GM18498 (cell line): ENCODE measurements at regions not wholly inside any gene's neighbourhood (a gene's known extent, or its start where the extent isn't known, plus 50 kb on each side); places are given as distances from the start of the nearest gene placed in this dataset.

Experiments
- ATAC-seq: cut with Tn5 transposase; IDR thresholded peaks from one replicate; pipeline ENCODE4 v1.9.1; 2021; ENCODE audit warnings: mild to moderate bottlenecking, moderate library complexity; ENCODE audit not compliant: unreplicated experiment

DNA sequence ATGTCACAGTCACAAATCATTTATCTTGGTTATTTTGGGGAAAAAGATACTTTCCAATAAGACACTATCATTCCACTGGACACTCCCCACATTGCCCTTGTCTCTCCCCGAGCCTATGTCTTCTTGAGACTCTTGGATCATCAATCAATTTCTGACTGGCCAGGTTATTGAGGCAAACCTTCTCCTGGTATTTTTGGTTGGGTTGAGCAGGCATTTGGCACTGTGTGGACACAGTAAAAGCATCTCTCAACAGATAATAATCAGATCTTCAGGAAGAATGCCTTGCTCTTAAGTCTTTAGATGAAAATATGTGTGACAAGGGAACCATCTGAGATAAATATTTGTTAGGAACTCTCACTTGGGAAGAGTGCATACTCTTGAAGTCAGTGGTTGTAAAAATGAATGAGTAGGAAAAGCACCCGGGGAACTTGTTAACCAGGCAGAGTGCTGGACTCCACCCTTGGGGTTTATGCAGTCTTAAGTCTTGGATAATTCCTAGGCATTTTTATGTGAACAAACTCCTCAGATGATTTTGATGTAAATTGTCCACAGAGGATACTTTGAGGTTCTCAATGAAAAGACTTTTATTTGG, 223.8 kb upstream of the CLINT1 start:
- ATAC-seq = no peak

DNA sequence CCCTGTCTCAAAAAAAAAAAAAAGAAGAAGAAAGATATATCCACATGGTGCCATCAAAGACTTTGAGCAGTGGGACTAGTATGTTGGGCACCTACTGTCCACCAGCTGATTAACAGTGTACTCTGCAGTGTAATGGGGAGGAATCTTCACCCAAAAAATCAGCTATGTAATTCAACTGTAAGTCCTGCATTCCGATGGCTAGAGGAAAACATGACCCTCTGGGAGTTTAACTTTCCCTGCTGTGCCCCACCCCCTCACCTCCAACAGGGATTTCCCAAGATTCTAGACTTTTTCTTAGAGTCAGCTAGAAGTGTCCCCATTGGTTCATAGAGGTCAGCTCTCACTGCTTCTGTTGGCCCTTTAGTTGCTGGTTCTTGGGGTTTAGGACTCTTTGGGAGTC, 221.2 kb upstream of the CLINT1 start:
- ATAC-seq = no peak

DNA sequence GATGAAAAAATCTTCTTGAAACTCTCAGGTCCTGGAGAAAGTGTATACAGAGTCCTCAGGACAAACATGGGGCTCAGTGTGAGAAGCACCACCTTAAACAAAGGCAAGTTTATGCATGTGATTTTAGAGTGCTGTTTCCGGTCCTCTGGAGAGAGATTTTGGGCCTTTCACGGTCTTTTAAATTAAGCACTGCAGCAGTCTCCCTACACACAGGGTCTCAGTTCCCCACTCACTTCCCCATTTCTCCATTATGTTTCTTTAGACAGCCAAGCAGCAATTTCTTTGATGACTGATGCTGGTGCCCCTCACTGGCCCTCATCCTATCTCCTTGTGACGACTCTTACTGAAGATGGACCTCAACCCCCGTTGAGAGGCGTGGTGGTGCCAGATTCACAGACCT, 220.2 kb upstream of the CLINT1 start:
- no peak for ATAC-seq

DNA sequence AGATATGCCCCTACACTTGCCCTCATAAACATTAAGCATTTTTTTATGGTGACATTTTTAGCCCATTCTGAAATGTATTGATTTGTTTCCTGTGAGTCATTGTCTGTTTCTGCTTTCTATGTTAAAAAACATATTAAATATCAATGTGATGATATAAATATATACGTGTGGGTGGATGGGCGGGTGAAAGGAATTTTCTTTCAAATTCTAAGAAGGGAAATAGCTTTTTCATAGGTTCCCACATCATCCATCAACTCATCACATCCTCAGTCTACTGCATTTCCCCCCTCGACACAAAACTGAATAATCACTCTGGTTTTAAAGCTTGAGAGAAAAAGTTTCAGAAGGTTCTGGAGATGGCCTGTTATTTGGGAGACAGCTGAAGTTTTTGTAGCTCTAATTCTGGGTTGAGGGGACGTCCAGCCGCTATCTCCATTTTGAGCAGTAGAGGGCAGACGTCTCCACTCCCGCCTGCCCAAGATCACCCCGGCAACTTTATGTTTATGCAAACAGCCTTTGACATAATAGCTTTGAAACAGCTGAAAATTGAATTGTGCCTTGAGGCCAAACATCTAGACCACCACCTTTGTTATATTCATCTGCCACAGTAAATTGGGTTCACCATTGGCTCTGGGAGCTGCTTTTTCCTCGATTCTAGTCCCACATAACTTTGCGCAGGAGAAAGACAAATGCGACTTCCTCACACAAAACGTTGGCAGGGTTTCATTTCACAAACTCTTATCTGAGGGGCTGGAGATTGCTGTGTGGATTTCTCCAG, 216.2 kb upstream of the CLINT1 start:
- peak; percentile 77 for ATAC-seq

GRCh38 chr5:158074597-158074991, 215.6 kb upstream of the CLINT1 start:
- no peak for ATAC-seq

DNA sequence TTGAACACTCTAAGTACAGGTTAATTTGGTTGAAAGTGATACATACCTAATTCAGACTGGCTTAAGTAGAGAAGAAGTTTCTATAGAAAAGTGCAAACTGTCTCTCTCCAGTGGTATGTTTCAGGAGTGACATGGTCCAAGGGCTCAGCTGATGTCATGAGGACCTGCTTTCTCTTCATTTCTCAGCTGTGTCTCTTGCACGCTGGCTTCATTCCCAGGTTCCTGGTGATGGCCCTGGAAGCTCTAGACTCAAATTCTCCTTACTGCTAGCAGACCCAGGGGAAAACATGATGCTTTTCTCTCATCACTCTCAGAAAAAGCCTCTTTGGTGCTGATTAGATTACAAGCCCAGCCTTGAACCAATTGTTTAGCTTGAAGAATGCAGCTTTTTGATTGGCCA, 211.9 kb upstream of the CLINT1 start:
- no peak for ATAC-seq

DNA sequence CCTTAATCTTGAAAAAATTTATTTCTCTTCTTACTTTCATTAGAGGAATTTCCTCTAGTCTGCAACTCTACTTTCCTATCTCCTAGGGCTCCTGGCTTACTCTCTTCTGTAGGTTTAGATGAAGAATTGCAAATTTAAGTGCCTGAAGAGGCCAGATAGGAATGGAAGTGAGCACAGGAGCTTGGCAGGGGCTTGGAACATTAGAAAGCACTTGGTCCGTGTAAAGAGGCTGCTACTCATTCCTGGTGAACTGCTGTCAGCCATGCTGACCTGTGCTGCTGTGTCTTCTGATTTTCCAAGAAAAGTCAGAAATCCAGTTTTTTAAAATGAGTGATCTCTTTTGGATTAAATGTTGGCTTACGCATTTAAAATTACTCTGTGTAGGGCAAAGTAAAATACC, 210.9 kb upstream of the CLINT1 start:
- ATAC-seq = no peak

DNA sequence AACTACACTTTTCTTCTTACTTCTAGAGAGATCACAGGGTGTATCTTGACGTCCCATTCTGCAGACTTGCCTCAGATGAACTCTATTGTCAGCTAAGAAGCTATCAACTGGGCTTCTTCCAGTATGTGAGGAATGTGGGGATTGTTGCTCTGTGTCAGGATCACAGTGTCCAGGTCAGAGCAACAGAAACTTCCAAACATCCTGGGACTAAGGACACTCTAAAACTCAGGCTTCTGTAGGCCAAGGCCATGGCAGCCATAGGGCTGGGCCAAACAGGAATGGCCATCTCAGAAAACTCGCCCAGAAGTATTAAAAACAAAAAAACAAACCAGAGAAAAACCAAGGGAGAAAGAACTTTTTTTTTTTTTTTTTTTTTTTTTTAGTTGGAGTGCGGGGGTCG, 210.0 kb upstream of the CLINT1 start:
- no peak for ATAC-seq

- no peak for ATAC-seq
Measured at GRCh38 chr5:158066076-158066475, 207.1 kb upstream of the CLINT1 start.

DNA sequence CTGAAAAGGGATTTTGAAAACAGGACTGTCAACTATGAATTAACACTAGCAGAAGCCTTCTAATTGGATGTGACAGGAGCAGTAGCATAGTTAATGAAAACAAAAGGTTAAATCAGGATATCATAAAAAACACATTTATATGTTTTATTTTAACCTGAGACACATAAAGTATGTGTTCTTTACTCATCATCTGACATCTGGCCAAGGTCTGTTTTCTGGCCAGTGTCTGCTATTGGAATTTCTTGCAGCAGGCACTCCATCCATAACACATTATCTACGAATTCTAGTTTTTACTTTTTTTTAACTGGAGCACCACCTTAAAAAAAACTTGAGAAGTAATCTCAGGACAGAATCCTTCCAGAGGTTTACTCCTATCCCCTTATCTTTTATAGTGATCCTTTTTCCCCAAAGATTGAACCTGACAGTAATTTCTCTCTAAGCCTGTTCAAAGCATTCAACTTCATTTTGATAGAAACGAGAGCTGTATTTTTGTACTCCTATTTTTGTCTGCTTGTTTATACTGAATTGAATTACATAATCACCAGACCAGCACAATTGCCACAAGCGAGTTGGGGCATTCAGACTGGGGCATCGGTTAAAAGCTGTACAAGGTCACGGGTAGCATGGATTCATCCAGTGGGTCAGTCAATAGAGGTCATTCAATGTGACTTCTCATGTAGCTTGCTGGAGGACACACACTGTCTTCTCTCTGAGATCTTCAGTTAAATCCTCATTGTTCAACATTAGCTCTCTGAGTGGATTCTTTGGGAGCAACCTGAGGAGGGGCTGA, 205.6 kb upstream of the CLINT1 start:
- no peak for ATAC-seq

GRCh38 chr5:158063052-158063451, 204.1 kb upstream of the CLINT1 start:
- ATAC-seq = no peak

DNA sequence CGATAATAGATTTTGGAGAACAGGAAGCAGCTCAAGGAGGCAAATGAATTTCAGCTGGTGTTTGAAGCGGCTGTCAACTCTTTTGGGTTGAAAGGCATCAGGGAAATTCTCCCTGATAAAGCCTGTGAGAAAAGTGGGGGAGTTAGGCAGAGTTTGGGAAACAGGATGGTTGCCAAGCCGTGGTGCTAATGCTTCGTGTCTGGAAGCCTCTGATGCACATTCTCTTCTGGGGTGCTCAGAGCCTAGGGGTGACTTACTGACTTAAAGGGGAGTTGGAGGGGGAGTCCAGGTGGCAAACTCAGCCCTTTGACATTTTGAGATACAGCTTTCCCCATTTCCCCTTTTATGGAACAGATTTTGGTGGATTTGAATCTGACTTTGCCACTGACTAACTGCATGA, 202.5 kb upstream of the CLINT1 start:
- ATAC-seq = no peak

- no peak for ATAC-seq
Measured at GRCh38 chr5:158060212-158060611, 201.3 kb upstream of the CLINT1 start.

GRCh38 chr5:158058208-158059120, 199.5 kb upstream of the CLINT1 start:
- no peak for ATAC-seq

- ATAC-seq = no peak
Measured at GRCh38 chr5:158056130-158056825, 197.3 kb upstream of the CLINT1 start.

GRCh38 chr5:158055111-158055501, 196.2 kb upstream of the CLINT1 start:
- no peak for ATAC-seq

DNA sequence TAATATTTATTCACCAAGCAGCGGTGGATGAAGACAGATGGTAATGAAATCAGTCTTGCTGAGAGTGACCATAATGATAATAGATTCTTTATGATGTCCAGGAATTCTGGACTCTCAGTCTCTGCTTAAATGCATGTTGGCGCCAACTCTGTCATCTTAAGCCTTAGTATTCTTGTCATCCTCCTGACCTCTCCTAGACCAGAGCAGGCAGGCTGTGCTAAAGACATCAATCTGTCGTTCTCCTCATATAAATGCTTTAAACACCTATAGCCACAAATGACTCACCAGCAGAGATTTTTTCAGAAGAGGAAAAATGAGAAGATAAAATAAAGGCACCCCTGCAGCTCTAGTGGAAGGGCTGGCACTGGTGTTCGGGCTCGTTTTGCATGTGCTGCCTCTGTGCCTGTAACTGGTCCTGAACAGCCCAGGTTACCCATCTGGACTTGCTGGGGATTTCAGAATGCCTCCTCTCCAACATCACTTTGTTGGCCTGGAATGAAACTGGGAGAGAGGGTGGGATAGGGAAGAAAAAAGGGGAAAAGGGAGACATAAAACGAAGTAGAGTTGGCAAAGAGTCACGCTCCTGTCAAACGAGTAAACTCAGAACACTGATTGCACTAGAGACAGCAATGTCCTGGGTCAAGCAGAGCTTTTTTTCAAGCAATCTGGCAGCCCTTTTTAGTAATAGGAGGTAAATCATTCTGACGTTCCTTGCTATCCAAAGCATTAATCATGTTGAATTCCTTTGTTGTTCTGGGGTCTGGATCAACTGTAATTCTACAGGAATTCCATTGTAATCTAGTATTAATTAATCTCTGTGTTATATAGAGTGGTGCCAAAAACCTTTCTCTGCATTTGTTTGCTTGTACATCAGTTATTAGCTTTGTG, 195.5 kb upstream of the CLINT1 start:
- ATAC-seq = no peak

DNA sequence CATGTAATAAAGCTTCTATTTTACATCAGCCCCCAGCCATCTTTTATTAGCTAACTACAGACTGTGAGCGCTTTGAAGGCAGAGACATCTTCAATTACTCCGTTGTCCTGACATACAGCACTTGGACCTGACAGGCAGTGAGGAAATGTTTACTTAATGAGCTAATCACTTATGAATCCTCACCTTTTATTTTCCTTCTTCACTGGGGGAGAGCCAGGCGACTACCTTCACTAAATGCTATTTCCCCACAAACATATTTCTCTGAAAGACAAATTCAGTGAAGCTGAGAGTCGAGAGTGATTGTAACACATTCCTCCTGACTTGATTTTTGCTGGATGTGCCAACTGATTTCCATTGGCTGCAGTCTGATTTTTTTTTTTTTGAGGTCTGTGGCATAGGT, 192.1 kb upstream of the CLINT1 start:
- ATAC-seq = no peak

GRCh38 chr5:158050421-158050820, 191.5 kb upstream of the CLINT1 start:
- no peak for ATAC-seq
